Neural progenitor cell (in vitro differentiated cells): ENCODE measurements at regions not wholly inside any gene's neighbourhood (a gene's known extent, or its start where the extent isn't known, plus 50 kb on each side); places are given as distances from the start of the nearest gene placed in this dataset.

Experiments used
- EZH2 ChIP-seq: fragments of 200-600 bp; sonication (generic); IDR thresholded peaks from 2 replicates; pipeline ENCODE4 v1.6.1; 2017; ENCODE audit warnings: antibody characterized with exemption, mild to moderate bottlenecking, moderate library complexity
- EZH2phosphoT487 ChIP-seq: fragments of 200-600 bp; sonication (generic); IDR thresholded peaks from 2 replicates; pipeline ENCODE4 v1.6.1; 2017; ENCODE audit warnings: antibody characterized with exemption
- TF ChIP-seq, protein P1 (sequence below): fragments of 200-600 bp; sonication (generic); IDR thresholded peaks from 2 replicates; pipeline ENCODE4 v1.5.1; 2017; ENCODE audit warnings: antibody characterized with exemption, mild to moderate bottlenecking

DNA sequence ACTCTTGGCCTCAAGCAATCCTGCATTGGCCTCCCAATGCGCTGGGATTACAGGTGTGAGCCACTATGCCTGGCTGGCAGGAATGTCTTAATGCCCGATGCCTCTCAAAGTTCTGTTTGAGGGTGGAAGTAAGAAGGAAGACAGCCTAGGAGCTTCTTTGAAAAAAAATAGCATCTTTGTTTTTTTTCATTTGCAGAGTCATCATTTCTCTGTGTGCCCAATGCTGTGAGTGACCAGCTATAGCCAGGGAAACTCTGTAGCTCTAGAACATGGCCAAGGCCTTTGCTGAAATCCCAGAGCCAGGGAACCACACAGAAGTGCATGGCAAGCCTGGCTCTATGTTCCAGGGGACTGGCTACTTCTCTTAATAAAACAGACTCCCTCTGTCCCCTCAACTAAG lies 260.0 kb downstream of the C1D start:
- TF ChIP-seq, protein P1, sequence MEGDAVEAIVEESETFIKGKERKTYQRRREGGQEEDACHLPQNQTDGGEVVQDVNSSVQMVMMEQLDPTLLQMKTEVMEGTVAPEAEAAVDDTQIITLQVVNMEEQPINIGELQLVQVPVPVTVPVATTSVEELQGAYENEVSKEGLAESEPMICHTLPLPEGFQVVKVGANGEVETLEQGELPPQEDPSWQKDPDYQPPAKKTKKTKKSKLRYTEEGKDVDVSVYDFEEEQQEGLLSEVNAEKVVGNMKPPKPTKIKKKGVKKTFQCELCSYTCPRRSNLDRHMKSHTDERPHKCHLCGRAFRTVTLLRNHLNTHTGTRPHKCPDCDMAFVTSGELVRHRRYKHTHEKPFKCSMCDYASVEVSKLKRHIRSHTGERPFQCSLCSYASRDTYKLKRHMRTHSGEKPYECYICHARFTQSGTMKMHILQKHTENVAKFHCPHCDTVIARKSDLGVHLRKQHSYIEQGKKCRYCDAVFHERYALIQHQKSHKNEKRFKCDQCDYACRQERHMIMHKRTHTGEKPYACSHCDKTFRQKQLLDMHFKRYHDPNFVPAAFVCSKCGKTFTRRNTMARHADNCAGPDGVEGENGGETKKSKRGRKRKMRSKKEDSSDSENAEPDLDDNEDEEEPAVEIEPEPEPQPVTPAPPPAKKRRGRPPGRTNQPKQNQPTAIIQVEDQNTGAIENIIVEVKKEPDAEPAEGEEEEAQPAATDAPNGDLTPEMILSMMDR: no peak
- TF ChIP-seq EZH2 (no peak), EZH2phosphoT487 (no peak)
